ENCODE measurements at regions not wholly inside any gene's neighbourhood (a gene's known extent, or its start where the extent isn't known, plus 50 kb on each side); places are given as distances from the start of the nearest gene placed in this dataset.

DNA sequence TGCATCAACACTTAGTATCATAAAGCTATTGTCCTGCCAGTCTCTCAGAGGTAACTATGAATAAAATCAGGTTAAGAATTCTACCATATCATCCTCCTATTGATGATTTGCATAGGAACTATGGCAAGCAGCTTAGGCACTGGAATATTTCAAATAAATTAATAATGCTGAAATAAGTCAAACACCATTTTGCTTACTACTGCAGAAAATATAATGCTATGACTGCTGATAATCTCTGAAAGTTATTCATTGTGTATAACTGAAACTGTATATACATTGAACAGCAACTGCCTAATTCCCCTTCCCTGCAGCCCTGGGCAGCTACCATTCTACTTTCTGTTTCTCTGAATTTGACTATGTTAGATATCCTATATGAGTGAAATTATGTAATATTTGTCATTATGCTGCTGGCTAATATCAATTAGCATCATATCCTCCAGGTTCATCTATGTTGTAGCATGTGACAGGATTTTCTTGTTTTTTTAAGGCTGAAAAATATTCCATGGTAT lies 318.8 kb upstream of the SGCG start:
- Histone ChIP-seq H3K9me3 (ENCODE audit: control insufficient read depth, insufficient read depth, low read length) (no peaks in the 10 kb centered on the region), H3K27me3 (ENCODE audit: control insufficient read depth, insufficient read depth, low read length) (no peaks in the 10 kb centered on the region), H3K36me3 (ENCODE audit: control insufficient read depth, insufficient read depth, low read length) (no peaks in the 10 kb centered on the region), H3K27ac (ENCODE audit: insufficient read depth, low read length) (no peak overlapping the region), H3K4ac (ENCODE audit: low read depth, low read length) (no peak overlapping the region), H2AFZ (replicated peaks; ENCODE audit: low read length, poor library complexity) (no peak overlapping the region), H2BK15ac (ENCODE audit: low read depth, low read length) (no peak overlapping the region), H3K23ac (ENCODE audit: low read depth, low read length) (no peak overlapping the region), H3K9me1 (ENCODE audit: insufficient read depth, low read length) (no peaks in the 10 kb centered on the region), H2BK120ac (ENCODE audit: low read depth, low read length) (no peak overlapping the region), H2BK5ac (ENCODE audit: low read depth, low read length, poor library complexity, severe bottlenecking) (no peak overlapping the region), H2AK5ac (ENCODE audit: low read depth, low read length) (no peak overlapping the region), H4K91ac (ENCODE audit: insufficient read depth, low read depth, low read length) (no peak overlapping the region), H4K20me1 (ENCODE audit: insufficient read depth, low read length) (no peaks in the 10 kb centered on the region), H2AK9ac (replicated peaks; ENCODE audit: low read depth, low read length, poor library complexity) (no peak overlapping the region), H3K4me3 (ENCODE audit: insufficient read depth, low read depth, low read length) (no peak overlapping the region), H3K4me1 (ENCODE audit: control insufficient read depth, insufficient read depth, low read length) (no peaks in the 10 kb centered on the region), H3K18ac (ENCODE audit: low read depth, low read length) (no peak overlapping the region), H3K4me2 (ENCODE audit: low read depth, low read length) (no peak overlapping the region), H3K56ac (ENCODE audit: extremely low read depth, insufficient read depth, low read length) (no peak overlapping the region), H2BK20ac (ENCODE audit: low read depth, low read length) (no peak overlapping the region), H3K9ac (ENCODE audit: low read depth, low read length) (no peak overlapping the region), H4K5ac (ENCODE audit: low read depth, low read length) (no peak overlapping the region), H3K14ac (replicated peaks; ENCODE audit: low read depth, low read length) (no peak overlapping the region), H3K79me1 (ENCODE audit: low read depth in 1 of 2, low read length in 2 of 2) (no peaks in the 10 kb centered on the region), H4K8ac (ENCODE audit: low read depth in 2 of 2, low read length in 2 of 2) (no peak overlapping the region)
- no peak for TF ChIP-seq MAZ (IDR thresholded peaks at IDR 0.05; ENCODE audit: borderline replicate concordance, low read depth, low read length)
- TF ChIP-seq, protein P1, sequence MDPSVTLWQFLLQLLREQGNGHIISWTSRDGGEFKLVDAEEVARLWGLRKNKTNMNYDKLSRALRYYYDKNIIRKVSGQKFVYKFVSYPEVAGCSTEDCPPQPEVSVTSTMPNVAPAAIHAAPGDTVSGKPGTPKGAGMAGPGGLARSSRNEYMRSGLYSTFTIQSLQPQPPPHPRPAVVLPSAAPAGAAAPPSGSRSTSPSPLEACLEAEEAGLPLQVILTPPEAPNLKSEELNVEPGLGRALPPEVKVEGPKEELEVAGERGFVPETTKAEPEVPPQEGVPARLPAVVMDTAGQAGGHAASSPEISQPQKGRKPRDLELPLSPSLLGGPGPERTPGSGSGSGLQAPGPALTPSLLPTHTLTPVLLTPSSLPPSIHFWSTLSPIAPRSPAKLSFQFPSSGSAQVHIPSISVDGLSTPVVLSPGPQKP (IDR thresholded peaks at IDR 0.05; ENCODE audit: borderline replicate concordance, low read depth, low read length) = no peak
- TF ChIP-seq, protein P2, sequence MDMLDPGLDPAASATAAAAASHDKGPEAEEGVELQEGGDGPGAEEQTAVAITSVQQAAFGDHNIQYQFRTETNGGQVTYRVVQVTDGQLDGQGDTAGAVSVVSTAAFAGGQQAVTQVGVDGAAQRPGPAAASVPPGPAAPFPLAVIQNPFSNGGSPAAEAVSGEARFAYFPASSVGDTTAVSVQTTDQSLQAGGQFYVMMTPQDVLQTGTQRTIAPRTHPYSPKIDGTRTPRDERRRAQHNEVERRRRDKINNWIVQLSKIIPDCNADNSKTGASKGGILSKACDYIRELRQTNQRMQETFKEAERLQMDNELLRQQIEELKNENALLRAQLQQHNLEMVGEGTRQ (IDR thresholded peaks at IDR 0.05; ENCODE audit: low read depth, low read length) = no peak
- TF ChIP-seq RCOR1 (IDR thresholded peaks at IDR 0.05; ENCODE audit: insufficient replicate concordance, low read length) = no peak
- TF ChIP-seq POLR2A (IDR thresholded peaks at IDR 0.05; ENCODE audit: low read depth, low read length) = no peak
- TF ChIP-seq FOS (IDR thresholded peaks at IDR 0.05; ENCODE audit: low read depth, low read length) = no peak
- TF ChIP-seq MAFK (IDR thresholded peaks at IDR 0.05; ENCODE audit: low read depth, low read length) = peak; percentile 43
- no peak for TF ChIP-seq BHLHE40 (IDR thresholded peaks at IDR 0.05; ENCODE audit: low read depth, low read length)
- in situ Hi-C loops (cut with MboI; ENCODE audit: low sequenced_read_pairs) (no loop called here), dilution Hi-C loops (cut with HindIII; ENCODE audit: low sequenced_read_pairs, unreplicated experiment) (no loop called here), intact Hi-C loops (cut with micrococcal nuclease) (no loop called here)
- ChIA-PET CTCF (no interaction called here), POLR2A (ENCODE audit: unreplicated experiment) (no interaction called here)
- ATAC-seq (ENCODE audit: low read depth) (no peak), DNase-seq (no peak)
- BruUV-seq (replicated peaks) = no TSS peak
